Type B pancreatic cell (in vitro differentiated cells): ENCODE measurements at regions not wholly inside any gene's neighbourhood (a gene's known extent, or its start where the extent isn't known, plus 50 kb on each side); places are given as distances from the start of the nearest gene placed in this dataset.

Experiments used
- DNase-seq: peaks from one replicate; pipeline ENCODE4 v3.0.0; 2021; ENCODE audit warnings: mixed read lengths; ENCODE audit not compliant: unreplicated experiment; ENCODE audit errors: extremely low spot score
- H3K27ac Mint-ChIP-seq: 2 replicates; pipeline ENCODE4 v1.8.0; 2021; ENCODE audit warnings: mild to moderate bottlenecking, mixed read lengths
- H3K27me3 Mint-ChIP-seq: 2 replicates; pipeline ENCODE4 v1.8.0; 2021; ENCODE audit warnings: mixed read lengths
- H3K36me3 Mint-ChIP-seq: 2 replicates; pipeline ENCODE4 v1.8.0; 2021; ENCODE audit warnings: mixed read lengths
- H3K4me1 Mint-ChIP-seq: one replicate; pipeline ENCODE4 v1.8.0; 2021; ENCODE audit warnings: mixed read lengths; ENCODE audit not compliant: unreplicated experiment
- H3K4me3 Mint-ChIP-seq: 2 replicates; pipeline ENCODE4 v1.8.0; 2021; ENCODE audit warnings: mild to moderate bottlenecking, mixed read lengths
- H3K9me3 Mint-ChIP-seq: 2 replicates; pipeline ENCODE4 v1.8.0; 2021; ENCODE audit warnings: mixed read lengths
- TF ChIP-seq, protein P1 (sequence below): fragments of 200-600 bp; sonication (generic); conservative IDR thresholded peaks from 2 replicates; pipeline ENCODE4 v1.5.0; 2021; ENCODE audit warnings: antibody characterized with exemption, mild to moderate bottlenecking

DNA sequence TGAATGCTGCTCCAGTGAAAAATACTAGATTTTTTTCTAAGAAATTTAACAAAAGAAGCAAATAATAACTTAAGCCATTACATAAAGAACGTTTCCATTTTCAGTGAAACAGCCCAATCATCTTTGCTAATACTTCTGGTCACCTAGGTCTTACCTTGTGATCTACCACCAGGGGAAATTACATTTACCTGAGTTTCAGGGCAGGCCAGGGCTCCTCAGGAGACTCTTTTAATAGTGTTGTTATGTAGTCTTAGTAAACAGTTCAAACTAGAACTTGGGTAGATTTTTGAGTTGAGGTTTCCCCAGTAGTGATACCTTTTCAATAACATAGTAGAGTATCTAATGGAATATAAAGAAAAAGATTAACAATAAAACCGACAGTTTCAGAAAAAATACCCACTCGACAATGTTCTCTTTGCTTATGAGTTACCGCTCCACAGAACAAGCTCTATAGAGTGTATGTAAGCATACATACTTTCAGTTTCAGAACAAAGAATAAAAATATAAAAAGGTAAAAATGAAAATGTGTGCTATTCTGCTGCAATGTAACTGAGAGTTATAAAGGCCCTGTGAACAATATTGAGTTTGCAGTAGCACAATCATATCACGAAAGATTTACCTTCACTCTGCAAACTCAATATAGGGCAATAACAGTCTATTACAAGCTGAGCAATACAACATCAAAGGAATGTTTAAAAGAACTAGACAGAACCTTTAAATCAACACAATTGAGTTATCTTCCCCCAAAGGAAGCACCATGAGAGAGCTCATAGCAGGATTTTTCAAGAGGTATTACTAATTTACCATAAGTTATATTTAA, 165.8 kb downstream of the ATOH1 start:
- Mint-ChIP-seq H3K27ac (no peak overlapping the region), H3K4me1 (peaks cover 3% of the 10 kb centered on the region), H3K27me3 (no peaks in the 10 kb centered on the region), H3K9me3 (no peaks in the 10 kb centered on the region), H3K4me3 (no peak overlapping the region), H3K36me3 (no peaks in the 10 kb centered on the region)
- no peak for DNase-seq
- TF ChIP-seq, protein P1, sequence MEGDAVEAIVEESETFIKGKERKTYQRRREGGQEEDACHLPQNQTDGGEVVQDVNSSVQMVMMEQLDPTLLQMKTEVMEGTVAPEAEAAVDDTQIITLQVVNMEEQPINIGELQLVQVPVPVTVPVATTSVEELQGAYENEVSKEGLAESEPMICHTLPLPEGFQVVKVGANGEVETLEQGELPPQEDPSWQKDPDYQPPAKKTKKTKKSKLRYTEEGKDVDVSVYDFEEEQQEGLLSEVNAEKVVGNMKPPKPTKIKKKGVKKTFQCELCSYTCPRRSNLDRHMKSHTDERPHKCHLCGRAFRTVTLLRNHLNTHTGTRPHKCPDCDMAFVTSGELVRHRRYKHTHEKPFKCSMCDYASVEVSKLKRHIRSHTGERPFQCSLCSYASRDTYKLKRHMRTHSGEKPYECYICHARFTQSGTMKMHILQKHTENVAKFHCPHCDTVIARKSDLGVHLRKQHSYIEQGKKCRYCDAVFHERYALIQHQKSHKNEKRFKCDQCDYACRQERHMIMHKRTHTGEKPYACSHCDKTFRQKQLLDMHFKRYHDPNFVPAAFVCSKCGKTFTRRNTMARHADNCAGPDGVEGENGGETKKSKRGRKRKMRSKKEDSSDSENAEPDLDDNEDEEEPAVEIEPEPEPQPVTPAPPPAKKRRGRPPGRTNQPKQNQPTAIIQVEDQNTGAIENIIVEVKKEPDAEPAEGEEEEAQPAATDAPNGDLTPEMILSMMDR: no peak

DNA sequence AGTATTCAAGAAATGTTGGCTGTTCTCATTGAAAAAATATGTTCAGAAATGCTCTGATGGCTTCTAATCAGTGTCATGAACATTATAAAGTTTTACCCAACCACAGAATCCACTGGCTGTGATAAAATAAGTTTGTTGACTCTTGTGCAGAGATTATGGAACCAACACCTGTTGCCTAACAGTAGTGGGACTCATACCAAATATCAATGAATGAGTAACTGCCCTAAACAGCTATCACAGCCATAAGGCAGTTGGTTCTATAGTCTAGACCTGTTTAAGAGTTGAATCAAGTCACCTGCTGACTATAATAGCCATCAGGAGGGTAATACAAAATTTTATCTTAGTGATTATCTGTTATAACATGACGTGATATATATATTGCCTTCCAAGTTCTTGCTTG, 168.3 kb downstream of the ATOH1 start:
- Mint-ChIP-seq H3K9me3 (no peaks in the 10 kb centered on the region), H3K36me3 (no peaks in the 10 kb centered on the region), H3K4me3 (no peak overlapping the region), H3K4me1 (no peaks in the 10 kb centered on the region), H3K27ac (no peak overlapping the region), H3K27me3 (no peaks in the 10 kb centered on the region)
- no peak for DNase-seq
- TF ChIP-seq, protein P1: no peak

DNA sequence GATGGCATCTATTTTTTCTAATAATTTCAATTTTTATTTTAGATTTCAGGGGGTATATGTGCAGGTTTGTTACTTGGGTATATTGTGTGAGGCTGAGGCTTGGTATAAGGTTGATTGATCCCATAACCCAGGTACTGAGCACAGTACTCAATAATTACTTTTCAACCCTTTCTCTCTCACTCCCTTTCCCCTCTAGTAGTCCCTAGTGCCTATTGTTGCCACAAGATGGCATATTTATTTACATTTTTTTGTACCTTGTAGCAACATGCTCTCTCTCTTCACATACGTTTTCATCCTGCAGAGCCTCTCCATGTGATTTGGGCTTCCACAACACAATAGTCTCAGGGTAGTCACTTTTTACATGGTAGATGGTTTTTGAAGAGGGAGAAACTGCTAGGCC, 172.0 kb downstream of the ATOH1 start:
- TF ChIP-seq, protein P1: no peak
- no peak for DNase-seq
- no peak overlapping the region for H3K27ac Mint-ChIP-seq
- H3K9me3 Mint-ChIP-seq: no peaks in the 10 kb centered on the region
- H3K4me3 Mint-ChIP-seq: no peak overlapping the region
- no peaks in the 10 kb centered on the region for H3K4me1 Mint-ChIP-seq
- no peaks in the 10 kb centered on the region for H3K36me3 Mint-ChIP-seq
- H3K27me3 Mint-ChIP-seq: no peaks in the 10 kb centered on the region

DNA sequence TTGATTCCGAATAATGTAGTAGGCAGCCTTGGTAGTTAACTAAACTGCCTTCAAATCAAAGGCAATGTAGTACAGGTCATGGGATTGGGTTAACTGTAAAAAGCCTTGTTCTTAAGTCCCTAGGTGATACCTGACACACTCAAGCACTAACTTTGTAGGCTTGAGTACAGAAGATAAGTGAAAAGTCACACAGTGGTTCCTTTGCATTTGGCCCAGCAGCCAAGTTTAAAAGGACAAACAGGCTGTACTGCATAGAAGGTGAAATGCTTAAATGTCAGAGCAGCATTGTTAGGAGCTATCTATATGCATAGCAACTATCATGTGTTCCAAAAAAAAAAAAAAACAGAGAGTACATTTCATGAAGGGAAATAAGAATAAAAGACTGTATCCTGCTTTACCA, 178.4 kb downstream of the ATOH1 start:
- no peak overlapping the region for H3K4me3 Mint-ChIP-seq
- no peaks in the 10 kb centered on the region for H3K36me3 Mint-ChIP-seq
- H3K4me1 Mint-ChIP-seq: no peaks in the 10 kb centered on the region
- H3K27me3 Mint-ChIP-seq: no peaks in the 10 kb centered on the region
- no peak overlapping the region for H3K27ac Mint-ChIP-seq
- DNase-seq: no peak
- no peaks in the 10 kb centered on the region for H3K9me3 Mint-ChIP-seq
- TF ChIP-seq, protein P1: no peak

DNA sequence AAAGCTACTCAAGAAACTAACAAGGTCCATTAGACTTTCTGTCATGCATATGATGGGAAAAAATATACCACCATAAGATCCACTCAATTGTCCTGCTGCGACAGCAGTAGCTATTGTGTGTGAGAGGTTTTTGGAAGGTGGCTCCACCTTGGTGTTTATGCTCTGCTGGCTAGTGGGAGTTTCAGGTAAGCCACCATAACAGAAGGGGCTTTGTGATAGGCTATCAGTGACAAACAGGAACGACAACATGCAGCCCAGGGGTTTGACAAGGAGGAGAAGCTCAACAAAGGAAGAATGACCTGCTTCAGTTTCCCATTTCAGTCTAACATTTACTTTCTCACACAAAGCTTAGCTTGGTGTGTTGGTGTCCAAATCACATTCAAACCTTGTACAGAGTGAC, 182.6 kb downstream of the ATOH1 start:
- no peaks in the 10 kb centered on the region for H3K4me1 Mint-ChIP-seq
- H3K9me3 Mint-ChIP-seq: no peaks in the 10 kb centered on the region
- no peaks in the 10 kb centered on the region for H3K27me3 Mint-ChIP-seq
- H3K4me3 Mint-ChIP-seq: no peak overlapping the region
- DNase-seq: no peak
- no peaks in the 10 kb centered on the region for H3K36me3 Mint-ChIP-seq
- TF ChIP-seq, protein P1: no peak
- no peak overlapping the region for H3K27ac Mint-ChIP-seq
